Endodermal cell (in vitro differentiated cells): ENCODE measurements at regions not wholly inside any gene's neighbourhood (a gene's known extent, or its start where the extent isn't known, plus 50 kb on each side); places are given as distances from the start of the nearest gene placed in this dataset.

Experiments
- DNase-seq: peaks from one replicate; pipeline ENCODE4 v3.0.0-alpha.2; 2017
- H3K27ac ChIP-seq: 2 replicates; pipeline ENCODE4 v1.5.1; 2013; ENCODE audit warnings: mild to moderate bottlenecking, low read depth, low read length, moderate library complexity
- H3K27me3 ChIP-seq: 2 replicates; pipeline ENCODE4 v1.6.1; 2013; ENCODE audit warnings: mild to moderate bottlenecking, low read length, moderate library complexity; ENCODE audit not compliant: insufficient read depth, control insufficient read depth, poor library complexity, severe bottlenecking
- H3K36me3 ChIP-seq: 2 replicates; pipeline ENCODE4 v1.7.0; 2013; ENCODE audit warnings: mild to moderate bottlenecking, low read length, moderate library complexity; ENCODE audit not compliant: control insufficient read depth, insufficient read depth
- H3K4me1 ChIP-seq: one replicate; pipeline ENCODE4 v1.7.0; 2013; ENCODE audit warnings: low read length; ENCODE audit not compliant: control insufficient read depth, insufficient read depth
- H3K4me3 ChIP-seq: 2 replicates; pipeline ENCODE4 v1.5.1; 2013; ENCODE audit warnings: mild to moderate bottlenecking, low read length, moderate library complexity
- H3K9ac ChIP-seq: 2 replicates; pipeline ENCODE4 v1.6.1; 2013; ENCODE audit warnings: mild to moderate bottlenecking, low read length, moderate library complexity; ENCODE audit not compliant: poor library complexity, severe bottlenecking; ENCODE audit errors: extremely low read depth
- H3K9me3 ChIP-seq: 2 replicates; pipeline ENCODE4 v1.6.1; 2013; ENCODE audit warnings: mild to moderate bottlenecking, low read length, moderate library complexity; ENCODE audit not compliant: control insufficient read depth
- H3K27ac Mint-ChIP-seq: 2 replicates; pipeline ENCODE4 v1.8.0; 2020; ENCODE audit warnings: mixed read lengths
- H3K27me3 Mint-ChIP-seq: 2 replicates; pipeline ENCODE4 v1.8.0; 2021; ENCODE audit warnings: mild to moderate bottlenecking, mixed read lengths; ENCODE audit not compliant: insufficient read depth
- H3K36me3 Mint-ChIP-seq: 2 replicates; pipeline ENCODE4 v1.8.0; 2020; ENCODE audit warnings: low read depth, mixed read lengths
- H3K4me1 Mint-ChIP-seq: 2 replicates; pipeline ENCODE4 v1.8.0; 2020; ENCODE audit warnings: mixed read lengths
- H3K4me3 Mint-ChIP-seq: 2 replicates; pipeline ENCODE4 v1.8.0; 2020; ENCODE audit warnings: mild to moderate bottlenecking, moderate library complexity, mixed read lengths
- H3K9me3 Mint-ChIP-seq: 2 replicates; pipeline ENCODE4 v1.8.0; 2020; ENCODE audit warnings: mild to moderate bottlenecking, mixed read lengths
- CTCF ChIP-seq: fragments of 200-600 bp; sonication (generic); conservative IDR thresholded peaks from 2 replicates; pipeline ENCODE4 v1.5.0; 2021; ENCODE audit warnings: antibody characterized with exemption, mild to moderate bottlenecking
- WGBS, 2 experiments: methylation state at CpG; one replicate each; pipeline versions ENCODE4 v1.1.5 to v1.1.7; 2013; ENCODE audit warnings: missing lambda C conversion rate in 2 of 2, mixed read lengths in 1 of 2; ENCODE audit not compliant: insufficient coverage in 1 of 2, insufficient read length in 1 of 2; 5-methylcytosine and 5-hydroxymethylcytosine counted together

- peaks cover 15% of the 10 kb centered on the region for H3K4me1 Mint-ChIP-seq
- Histone ChIP-seq H3K9ac (no peak overlapping the region), H3K4me1 (no peaks in the 10 kb centered on the region), H3K9me3 (no peaks in the 10 kb centered on the region), H3K36me3 (no peaks in the 10 kb centered on the region), H3K4me3 (no peak overlapping the region), H3K27me3 (no peaks in the 10 kb centered on the region), H3K27ac (peak overlapping the region; percentile 73)
- peak overlapping the region; percentile 29 for H3K27ac Mint-ChIP-seq
- no peaks in the 10 kb centered on the region for H3K36me3 Mint-ChIP-seq
- H3K4me3 Mint-ChIP-seq = no peak overlapping the region
- H3K27me3 Mint-ChIP-seq = no peaks in the 10 kb centered on the region
- TF ChIP-seq CTCF = no peak
- DNase-seq = no peak
- H3K9me3 Mint-ChIP-seq = no peaks in the 10 kb centered on the region
Observed at GRCh38 chr3:137163958-137164357, 206.2 kb downstream of the IL20RB start.

DNA sequence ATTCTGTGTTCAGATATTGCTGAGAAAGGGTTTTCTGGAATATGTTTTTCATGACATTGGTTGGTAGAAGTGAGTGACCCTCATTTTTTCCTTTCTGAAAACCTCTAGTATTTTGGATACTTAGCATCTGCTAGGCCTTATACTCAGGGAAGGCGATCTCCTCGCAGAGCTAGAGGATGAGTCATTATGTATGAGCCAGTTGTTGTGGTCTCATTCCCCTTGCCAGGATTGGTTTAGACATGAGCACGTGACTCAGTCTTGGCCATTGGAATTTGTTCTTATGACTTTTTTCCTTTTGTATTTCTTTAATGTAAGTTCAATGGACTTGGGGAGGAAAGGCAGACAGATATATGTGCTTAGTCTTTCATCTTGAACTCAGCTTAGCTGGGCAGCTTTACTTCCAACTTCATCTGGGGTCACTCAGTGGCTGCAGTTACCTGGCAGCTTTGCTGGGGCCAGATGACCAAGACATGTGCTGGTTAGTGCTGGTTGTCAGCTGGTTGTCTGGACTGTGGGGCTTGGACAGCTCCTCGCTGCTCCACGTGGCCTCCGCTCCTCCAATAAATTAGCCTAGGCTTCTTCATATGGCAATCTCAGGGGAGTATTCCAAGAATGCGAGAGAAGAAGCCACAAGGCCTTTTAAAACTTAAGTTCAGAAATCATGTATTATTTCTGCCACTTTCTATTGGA, 207.5 kb downstream of the IL20RB start:
- TF ChIP-seq CTCF = no peak
- no peaks in the 10 kb centered on the region for H3K27me3 ChIP-seq
- no peaks in the 10 kb centered on the region for H3K36me3 ChIP-seq
- WGBS, 2 experiments = 93 to 96% methylated on average over 5 to 7 of the region's 7 CpGs
- peak; percentile 50 for DNase-seq
- no peaks in the 10 kb centered on the region for H3K4me1 ChIP-seq
- H3K36me3 Mint-ChIP-seq = no peaks in the 10 kb centered on the region
- peaks cover 15% of the 10 kb centered on the region for H3K4me1 Mint-ChIP-seq
- no peak overlapping the region for H3K9ac ChIP-seq
- no peak overlapping the region for H3K27ac ChIP-seq
- peaks cover 2% of the 10 kb centered on the region for H3K9me3 Mint-ChIP-seq
- H3K4me3 Mint-ChIP-seq = no peak overlapping the region
- no peaks in the 10 kb centered on the region for H3K9me3 ChIP-seq
- no peak overlapping the region for H3K27ac Mint-ChIP-seq
- H3K27me3 Mint-ChIP-seq = no peaks in the 10 kb centered on the region
- H3K4me3 ChIP-seq = no peak overlapping the region

DNA sequence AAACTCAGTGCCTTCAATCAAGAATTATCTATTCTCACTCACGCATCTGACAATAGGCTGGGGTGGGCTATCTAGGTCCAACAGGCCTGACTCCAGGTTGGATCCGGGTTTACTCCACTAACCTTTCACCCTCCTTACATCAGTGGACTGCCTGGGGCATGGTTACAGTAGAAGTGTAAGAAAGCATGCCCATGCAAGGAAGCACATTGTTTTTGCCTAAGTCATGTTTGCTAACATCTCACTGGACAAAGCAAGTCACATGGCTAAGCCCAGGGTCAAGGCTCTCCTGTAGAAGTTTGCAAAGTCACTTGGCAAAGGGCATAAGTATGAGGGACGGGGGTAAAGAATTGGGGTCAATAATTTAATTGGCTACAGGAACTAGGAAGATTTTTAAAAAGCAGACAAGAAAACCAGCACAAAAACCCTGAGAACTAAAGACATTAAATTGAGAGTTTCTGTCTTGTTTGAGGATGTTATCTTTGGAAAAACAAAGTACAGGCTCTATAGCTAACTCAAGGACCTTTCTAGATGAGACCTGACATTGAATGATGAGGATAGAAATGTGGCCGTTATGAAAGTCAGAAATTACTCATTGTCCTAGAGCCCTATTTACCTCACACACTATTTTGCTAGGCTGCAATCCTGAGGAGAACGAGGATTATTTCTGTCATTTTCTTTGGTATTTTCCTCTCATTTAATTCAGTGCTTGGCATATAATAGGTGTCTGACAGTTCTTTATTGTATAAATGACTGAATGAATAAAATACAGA, 214.2 kb downstream of the IL20RB start:
- peaks cover 4% of the 10 kb centered on the region for H3K9me3 Mint-ChIP-seq
- 88 to 90% methylated on average over 2 to 4 of the region's 5 CpGs for WGBS, 2 experiments

More for the DNA sequence above, 214.2 kb downstream of the IL20RB start:
- Histone ChIP-seq H3K4me1 (no peaks in the 10 kb centered on the region), H3K9me3 (no peaks in the 10 kb centered on the region), H3K36me3 (no peaks in the 10 kb centered on the region), H3K4me3 (no peak overlapping the region), H3K27ac (no peak overlapping the region), H3K27me3 (no peaks in the 10 kb centered on the region), H3K9ac (no peak overlapping the region)
- no peak for DNase-seq
- Mint-ChIP-seq H3K36me3 (no peaks in the 10 kb centered on the region), H3K27me3 (peaks cover 3% of the 10 kb centered on the region), H3K27ac (no peak overlapping the region), H3K4me1 (peaks cover 3% of the 10 kb centered on the region), H3K4me3 (no peak overlapping the region)
- TF ChIP-seq CTCF = no peak
